ENCODE measurements at regions not wholly inside any gene's neighbourhood (a gene's known extent, or its start where the extent isn't known, plus 50 kb on each side); places are given as distances from the start of the nearest gene placed in this dataset.

GRCh38 chr2:64371727-64372126 is 82.2 kb upstream of the LGALSL start:
- DNase-seq (ENCODE audit: low read depth) = no peak

GRCh38 chr2:64374686-64375085 is 79.3 kb upstream of the LGALSL start:
- DNase-seq (ENCODE audit: low read depth) = no peak

- DNase-seq (ENCODE audit: low read depth) = no peak
These were observed 77.0 kb upstream of the LGALSL start for GRCh38 chr2:64376926-64377325.

GRCh38 chr2:64379186-64379585 is 74.8 kb upstream of the LGALSL start:
- no peak for DNase-seq (ENCODE audit: low read depth)

GRCh38 chr2:64380853-64381527 is 73.0 kb upstream of the LGALSL start:
- no peak for DNase-seq (ENCODE audit: low read depth)

- DNase-seq (ENCODE audit: low read depth) = no peak
These were observed 70.9 kb upstream of the LGALSL start for GRCh38 chr2:64383016-64383591.

- DNase-seq (ENCODE audit: low read depth) = no peak
These were observed 70.1 kb upstream of the LGALSL start for GRCh38 chr2:64383881-64384280.

- no peak for DNase-seq (ENCODE audit: low read depth)
These were observed 67.3 kb upstream of the LGALSL start for GRCh38 chr2:64386676-64387075.

- no peak for DNase-seq (ENCODE audit: low read depth)
These were observed 63.4 kb upstream of the LGALSL start for GRCh38 chr2:64390586-64390985.

- DNase-seq (ENCODE audit: low read depth) = no peak
These were observed 62.5 kb upstream of the LGALSL start for GRCh38 chr2:64391424-64391823.

GRCh38 chr2:64391940-64392339 is 62.0 kb upstream of the LGALSL start:
- no peak for DNase-seq (ENCODE audit: low read depth)

GRCh38 chr2:64392529-64392928 is 61.4 kb upstream of the LGALSL start:
- DNase-seq (ENCODE audit: low read depth) = no peak

- DNase-seq (ENCODE audit: low read depth) = no peak
These were observed 60.5 kb upstream of the LGALSL start for GRCh38 chr2:64393383-64394010.

- no peak for DNase-seq (ENCODE audit: low read depth)
These were observed 59.8 kb upstream of the LGALSL start for GRCh38 chr2:64394153-64394552.

- no peak for DNase-seq (ENCODE audit: low read depth)
These were observed 58.0 kb upstream of the LGALSL start for GRCh38 chr2:64396001-64396400.

GRCh38 chr2:64396551-64396950 is 57.4 kb upstream of the LGALSL start:
- no peak for DNase-seq (ENCODE audit: low read depth)

- DNase-seq (ENCODE audit: low read depth) = no peak
These were observed 55.3 kb upstream of the LGALSL start for GRCh38 chr2:64398516-64399129.

- DNase-seq (ENCODE audit: low read depth) = no peak
These were observed 54.4 kb upstream of the LGALSL start for GRCh38 chr2:64399521-64399920.

- DNase-seq (ENCODE audit: low read depth) = no peak
These were observed 53.7 kb upstream of the LGALSL start for GRCh38 chr2:64400105-64400728.

- no peak for DNase-seq (ENCODE audit: low read depth)
These were observed 53.0 kb upstream of the LGALSL start for GRCh38 chr2:64400733-64401528.

GRCh38 chr2:64401529-64401880 is 52.5 kb upstream of the LGALSL start:
- no peak for DNase-seq (ENCODE audit: low read depth)

- DNase-seq (ENCODE audit: low read depth) = no peak
These were observed 51.1 kb upstream of the LGALSL start for GRCh38 chr2:64402876-64403275.

All from fibroblast of the conjunctiva (primary cell).